GM18508 (cell line): ENCODE measurements at regions not wholly inside any gene's neighbourhood (a gene's known extent, or its start where the extent isn't known, plus 50 kb on each side); places are given as distances from the start of the nearest gene placed in this dataset.
"Not testable (repeated sequence)": the region's sequence is repeated elsewhere in the genome, so short reads cannot be mapped to it uniquely, and the experiment has no call there.

Experiments used
- ATAC-seq: cut with Tn5 transposase; IDR thresholded peaks from one replicate; pipeline ENCODE4 v1.9.1; 2021; ENCODE audit warnings: moderate number of reproducible peaks; ENCODE audit not compliant: insufficient read depth, unreplicated experiment

- ATAC-seq, result no peak
Measured at GRCh38 chr10:91000985-91001384, 80.1 kb upstream of the ANKRD1 start.

DNA sequence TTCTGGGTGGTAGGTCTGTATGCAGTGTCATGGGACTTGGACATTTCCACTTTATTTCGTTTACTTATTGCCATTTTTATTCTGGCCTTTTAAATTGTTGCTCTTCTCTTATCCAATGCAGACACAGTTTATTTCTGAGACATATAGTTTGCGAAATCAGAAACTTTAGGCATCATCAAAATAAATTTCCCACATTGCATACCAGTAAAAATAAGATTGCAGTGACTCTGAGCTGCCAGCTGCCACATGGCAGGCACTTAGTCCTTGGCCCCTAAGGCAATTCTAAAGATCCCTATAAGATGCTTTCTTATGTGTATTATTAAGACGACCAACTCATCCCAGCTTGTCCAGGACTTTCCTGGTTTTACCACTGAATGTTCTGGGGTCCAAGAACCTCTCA, 81.8 kb upstream of the ANKRD1 start:
- no peak for ATAC-seq

DNA sequence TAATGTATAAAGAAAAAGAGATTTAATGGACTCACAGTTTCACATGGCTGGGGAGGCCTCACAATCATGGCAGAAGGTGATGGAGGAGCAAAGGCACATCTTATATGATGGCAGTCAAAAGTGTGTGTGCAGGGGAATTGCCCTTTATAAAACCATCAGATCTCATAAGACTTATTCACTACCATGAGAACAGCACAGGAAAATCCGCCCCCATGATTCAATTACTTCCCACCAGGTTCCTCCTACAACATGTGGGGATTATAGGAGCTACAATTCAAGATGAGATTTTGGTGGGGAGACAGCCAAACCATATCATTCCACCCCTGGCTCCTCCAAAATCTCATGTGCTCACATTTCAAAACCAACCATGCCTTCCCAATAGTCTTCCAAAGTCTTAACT, 82.5 kb upstream of the ANKRD1 start:
- not testable (repeated sequence) for ATAC-seq

DNA sequence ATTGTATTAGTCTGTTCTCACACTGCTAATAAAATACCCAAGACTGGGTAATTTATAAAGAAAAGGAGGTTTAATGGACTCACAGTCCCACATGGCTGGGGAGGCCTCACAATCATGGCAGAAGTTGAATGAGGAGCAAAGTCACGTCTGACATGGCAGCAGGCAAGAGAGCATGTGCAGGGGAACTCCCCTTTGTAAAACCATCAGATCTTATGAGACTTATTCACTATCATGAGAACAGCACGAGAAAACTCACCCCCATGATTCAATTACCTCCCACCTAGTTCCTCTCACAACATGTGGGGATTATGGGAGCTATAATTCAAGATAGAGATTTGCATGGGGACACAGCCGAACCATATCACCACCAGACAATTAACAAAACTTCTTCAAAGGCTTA, 84.4 kb upstream of the ANKRD1 start:
- ATAC-seq, result not testable (repeated sequence)

- no peak for ATAC-seq
Measured at GRCh38 chr10:91006001-91006751, 85.3 kb upstream of the ANKRD1 start.

DNA sequence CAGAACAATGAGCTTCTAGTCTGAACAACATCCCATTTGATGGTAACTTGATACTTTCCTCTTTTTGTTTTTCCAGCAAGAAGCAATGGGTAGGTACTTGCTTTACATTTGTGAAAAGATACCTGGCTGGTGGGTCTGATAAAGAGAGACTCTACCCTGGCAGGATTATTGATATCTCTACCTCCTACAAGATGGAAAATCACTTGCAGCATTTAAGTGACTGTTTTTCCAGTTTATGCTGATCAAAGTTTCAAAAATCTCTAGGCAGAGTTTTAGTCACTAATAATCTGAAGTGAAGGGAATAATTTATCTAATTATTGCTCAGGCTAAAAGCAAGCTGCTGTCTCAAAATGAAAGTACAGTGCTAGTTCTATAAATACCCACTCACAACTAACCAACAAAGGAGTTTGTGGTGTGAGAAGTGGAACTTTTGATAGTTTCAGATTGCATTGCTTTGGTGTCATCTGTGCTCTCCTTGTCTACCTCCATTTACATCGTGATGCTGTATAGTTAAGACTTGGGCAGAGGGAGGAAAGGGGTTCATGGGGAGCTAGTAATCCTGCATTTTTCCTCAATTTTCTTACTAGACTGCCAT, 86.0 kb upstream of the ANKRD1 start:
- ATAC-seq, result peak; percentile 77

DNA sequence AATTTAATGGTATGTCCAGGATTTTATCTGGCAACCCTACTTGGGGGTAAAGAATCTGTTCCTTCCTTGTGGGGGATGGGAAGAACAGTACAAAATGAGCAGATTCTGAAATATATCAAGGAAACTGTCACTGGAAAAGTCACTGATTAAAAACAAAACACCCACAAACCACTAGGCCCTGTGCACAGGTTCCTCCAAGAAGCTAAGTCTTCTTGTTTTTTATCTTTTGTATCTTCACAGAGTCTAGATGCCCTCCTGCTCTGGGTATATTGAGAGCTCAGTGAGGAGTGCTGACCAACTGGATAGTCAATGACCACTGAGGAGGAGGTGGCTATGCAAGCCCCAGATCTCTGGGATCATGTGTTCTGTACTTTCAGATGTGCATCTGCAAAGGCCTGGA, 86.8 kb upstream of the ANKRD1 start:
- ATAC-seq, result no peak

GRCh38 chr10:91009121-91009520, 88.2 kb upstream of the ANKRD1 start:
- no peak for ATAC-seq

GRCh38 chr10:91010952-91011351, 90.1 kb upstream of the ANKRD1 start:
- ATAC-seq, result no peak

- no peak for ATAC-seq
Measured at GRCh38 chr10:91012502-91012901, 91.6 kb upstream of the ANKRD1 start.

DNA sequence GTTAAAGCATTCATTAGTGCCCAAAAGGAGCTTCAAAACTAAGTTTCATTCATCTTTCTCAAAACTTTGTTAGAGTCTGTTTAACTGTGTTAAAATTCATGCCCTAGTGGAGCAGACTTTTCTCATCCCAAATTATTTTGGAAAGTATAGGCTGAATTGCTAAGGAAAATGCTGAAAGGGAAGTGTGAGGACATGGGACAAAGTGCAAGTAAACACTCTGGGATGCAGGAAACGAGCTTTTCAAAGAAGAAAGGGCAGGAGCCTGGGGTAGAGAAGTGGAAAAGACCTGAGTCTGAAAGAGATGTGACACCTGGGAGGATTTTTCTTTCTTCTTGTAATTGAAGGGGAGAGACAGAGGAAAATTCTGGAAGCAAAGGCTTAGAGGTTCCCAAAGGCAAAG, 93.1 kb upstream of the ANKRD1 start:
- ATAC-seq, result no peak

- ATAC-seq, result no peak
Measured at GRCh38 chr10:91017198-91017597, 96.3 kb upstream of the ANKRD1 start.

DNA sequence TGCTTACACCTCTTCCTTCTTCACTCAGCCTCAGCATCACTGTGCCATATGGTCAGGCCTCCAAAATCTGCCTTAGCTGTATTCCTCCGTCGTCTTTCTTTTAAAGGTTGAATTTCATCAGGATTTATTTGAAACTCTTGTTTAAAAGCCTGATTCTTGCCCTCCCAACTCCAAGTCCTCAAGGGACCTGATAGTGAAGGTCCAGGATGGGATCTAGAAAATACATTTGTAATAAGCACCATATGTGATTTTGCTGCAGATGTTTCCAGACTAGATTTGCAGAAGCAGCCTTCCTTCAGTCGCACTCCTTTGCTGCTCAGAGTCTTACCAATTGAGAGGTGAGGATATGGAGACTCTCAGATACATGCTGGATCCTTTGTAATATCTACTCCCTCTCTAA, 101.0 kb upstream of the ANKRD1 start:
- no peak for ATAC-seq

GRCh38 chr10:91022390-91022789, 101.5 kb upstream of the ANKRD1 start:
- ATAC-seq, result no peak

DNA sequence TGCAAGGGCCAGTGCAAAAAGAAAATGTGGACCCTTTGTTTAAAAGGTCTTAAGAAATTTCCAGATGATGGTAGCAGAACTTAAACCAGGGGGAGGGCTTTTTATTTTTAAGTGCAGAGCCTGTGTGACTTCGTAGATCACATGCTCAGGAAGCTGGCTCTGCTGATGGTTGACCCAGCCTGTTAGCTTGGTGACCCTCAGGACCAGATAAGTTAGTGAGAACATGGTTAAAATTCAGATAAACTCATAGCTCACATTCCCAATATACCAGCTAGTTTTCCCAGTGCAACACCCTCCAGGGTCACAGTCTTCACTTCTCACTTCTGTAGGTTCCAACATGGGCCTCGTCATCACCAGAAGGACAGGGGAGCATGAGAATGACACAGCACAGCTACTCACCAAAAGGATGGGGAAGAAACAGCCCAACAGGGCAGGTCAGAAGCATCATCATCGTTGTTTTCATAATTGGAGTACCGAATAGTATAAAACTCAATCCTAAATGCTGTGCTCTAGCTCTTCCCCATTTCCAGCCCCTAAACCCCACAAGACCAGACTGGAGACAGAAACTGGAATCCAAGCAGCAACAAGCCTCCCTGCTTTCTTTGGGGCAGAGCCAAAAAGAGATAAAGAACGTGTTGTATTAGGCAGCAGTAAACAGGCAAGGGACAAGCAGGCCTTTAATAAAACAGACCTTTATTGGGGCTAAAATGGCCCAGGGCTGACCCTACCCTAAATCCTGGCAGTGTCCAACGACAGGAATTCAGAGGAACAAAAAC, 102.2 kb upstream of the ANKRD1 start:
- ATAC-seq, result no peak

DNA sequence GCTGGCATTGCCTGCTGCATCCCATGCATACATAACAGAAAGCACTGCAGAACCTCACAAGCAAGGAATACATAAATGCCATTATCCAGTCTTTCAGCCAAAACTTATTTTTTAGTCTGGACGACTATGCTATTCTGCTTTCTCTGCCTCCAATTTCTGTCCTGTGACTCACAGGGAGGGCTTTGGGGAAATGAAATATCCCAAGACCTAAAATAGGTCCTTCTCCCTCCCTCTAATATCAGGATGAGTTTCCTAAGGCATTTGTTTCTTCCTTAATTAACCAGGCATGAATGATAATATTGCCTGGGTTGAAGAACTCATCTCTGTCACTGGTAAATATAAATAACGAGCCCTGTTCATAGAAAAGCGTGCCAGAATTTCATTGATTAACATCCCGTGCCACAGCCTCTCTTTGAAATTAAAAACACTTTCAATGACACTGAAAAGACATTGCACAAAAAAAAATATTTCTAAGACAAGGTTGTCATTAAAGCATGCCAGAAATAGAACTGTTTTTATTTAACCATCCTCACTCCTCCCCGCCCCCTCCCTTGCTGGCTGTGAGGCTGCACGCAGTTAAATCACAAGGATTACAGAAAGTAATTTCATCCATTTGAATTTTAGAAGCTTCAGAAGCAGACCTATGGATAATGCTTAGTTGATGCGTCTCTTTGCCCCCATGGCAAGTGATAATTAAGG, 103.0 kb upstream of the ANKRD1 start:
- no peak for ATAC-seq

- ATAC-seq, result no peak
Measured at GRCh38 chr10:91024541-91024940, 103.7 kb upstream of the ANKRD1 start.

DNA sequence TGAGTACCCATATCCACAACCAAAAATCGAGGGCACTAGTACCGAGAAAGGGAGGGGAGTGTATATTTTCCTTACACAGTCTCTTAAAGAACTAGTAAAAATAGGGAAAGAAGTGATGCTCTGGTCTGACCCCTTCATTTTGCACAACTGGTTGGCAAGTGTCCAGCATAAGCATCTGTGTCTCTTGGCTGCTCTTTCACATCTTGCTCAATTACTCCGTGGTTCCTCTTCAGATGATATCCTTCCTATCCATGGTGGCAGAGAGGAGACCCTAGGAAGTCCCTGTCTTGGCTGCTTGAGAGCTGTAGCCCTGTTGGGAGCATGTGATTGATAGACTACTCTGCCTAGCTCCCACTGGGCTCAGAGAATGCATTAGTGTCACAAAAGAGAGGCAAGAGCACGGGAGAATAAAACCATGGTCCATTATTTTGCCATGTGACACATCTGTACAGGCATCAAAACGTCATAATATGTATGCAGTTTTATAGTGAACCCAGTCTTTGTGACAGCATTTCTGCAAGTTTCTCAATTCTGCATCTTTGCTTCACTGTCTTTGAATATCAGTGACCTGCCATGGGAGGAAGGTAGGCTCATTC, 111.8 kb upstream of the ANKRD1 start:
- ATAC-seq, result no peak

GRCh38 chr10:91033324-91033950, 112.5 kb upstream of the ANKRD1 start:
- ATAC-seq, result no peak

- no peak for ATAC-seq
Measured at GRCh38 chr10:91034042-91034441, 113.2 kb upstream of the ANKRD1 start.
